ENCODE measurements at regions not wholly inside any gene's neighbourhood (a gene's known extent, or its start where the extent isn't known, plus 50 kb on each side); places are given as distances from the start of the nearest gene placed in this dataset.

DNA sequence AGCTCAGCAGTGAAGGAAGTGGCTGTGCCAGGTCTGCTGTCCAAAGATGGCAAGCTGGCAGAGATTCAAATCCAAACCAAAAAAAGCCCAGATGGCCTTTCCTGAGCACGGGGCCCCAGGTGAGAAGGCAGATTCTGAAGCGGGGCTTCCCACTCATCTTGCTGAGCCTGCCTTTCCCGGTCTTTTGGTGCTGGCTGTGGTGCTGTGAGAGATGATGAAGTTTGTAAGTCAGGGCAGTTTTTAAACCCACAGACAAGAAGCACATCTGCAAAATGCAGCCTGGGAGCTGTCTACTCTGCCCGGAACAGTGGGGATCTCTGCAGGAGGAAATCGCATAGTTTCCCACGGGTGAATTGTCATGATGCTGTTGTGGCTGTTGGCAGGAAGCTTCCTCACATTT is 85.0 kb upstream of the IRX4 start (continued):
- no peak for TF ChIP-seq EGR1 (IDR thresholded peaks at IDR 0.05; ENCODE audit: borderline replicate concordance, low read depth, low read length)
- TF ChIP-seq RBBP5 (IDR thresholded peaks at IDR 0.05; ENCODE audit: borderline replicate concordance, low read depth, low read length), result no peak
- TF ChIP-seq RNF2 (IDR thresholded peaks at IDR 0.05; ENCODE audit: borderline replicate concordance, low read depth, low read length, missing control alignments, poor library complexity, severe bottlenecking), result no peak
- TF ChIP-seq KDM1A (IDR thresholded peaks at IDR 0.05; ENCODE audit: borderline replicate concordance, low read length), result no peak

Measured in H1 (cell line).